ENCODE measurements at regions not wholly inside any gene's neighbourhood (a gene's known extent, or its start where the extent isn't known, plus 50 kb on each side); places are given as distances from the start of the nearest gene placed in this dataset.
A peak's percentile ranks its signal among the peaks of the same experiment; 100 is the strongest.

DNA sequence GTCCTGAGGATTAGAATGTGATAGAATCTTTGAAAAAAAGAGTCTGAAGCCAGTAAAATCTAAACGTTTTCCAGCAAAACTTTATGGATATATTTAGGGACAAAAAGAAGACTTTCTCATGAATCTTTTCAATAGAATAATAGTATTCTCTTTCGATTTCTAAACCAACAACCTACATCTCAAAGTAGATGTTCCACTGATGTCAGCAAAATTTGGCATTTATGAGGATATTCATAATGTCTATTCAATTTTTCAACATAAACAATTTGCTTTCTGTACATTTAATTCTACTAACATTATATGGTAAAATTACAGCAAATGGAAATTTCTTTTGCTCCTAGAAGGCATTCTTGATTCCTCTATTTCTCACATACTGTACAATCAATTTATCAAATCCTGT is 886.5 kb downstream of the CENPC start:
- no peak for FAIRE-seq

DNA sequence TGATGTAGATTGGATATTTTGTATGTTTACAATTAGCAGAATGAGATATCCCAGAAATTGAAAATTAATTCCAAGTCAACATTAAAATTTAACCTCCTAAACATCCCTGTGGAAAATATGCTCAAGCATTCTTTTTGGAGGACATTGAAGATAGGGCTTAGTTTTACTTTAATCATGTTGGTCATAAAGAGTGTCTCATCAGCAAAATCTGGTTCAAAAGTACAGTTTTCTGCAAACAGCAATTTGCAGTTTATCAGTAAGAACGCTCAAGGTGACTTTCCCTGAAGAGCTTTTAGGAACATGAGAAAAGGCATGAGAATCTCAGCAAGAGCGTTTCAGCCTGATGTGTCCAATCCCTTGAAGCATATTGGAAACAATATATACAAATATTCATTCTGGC is 889.8 kb downstream of the CENPC start:
- FAIRE-seq, result no peak

DNA sequence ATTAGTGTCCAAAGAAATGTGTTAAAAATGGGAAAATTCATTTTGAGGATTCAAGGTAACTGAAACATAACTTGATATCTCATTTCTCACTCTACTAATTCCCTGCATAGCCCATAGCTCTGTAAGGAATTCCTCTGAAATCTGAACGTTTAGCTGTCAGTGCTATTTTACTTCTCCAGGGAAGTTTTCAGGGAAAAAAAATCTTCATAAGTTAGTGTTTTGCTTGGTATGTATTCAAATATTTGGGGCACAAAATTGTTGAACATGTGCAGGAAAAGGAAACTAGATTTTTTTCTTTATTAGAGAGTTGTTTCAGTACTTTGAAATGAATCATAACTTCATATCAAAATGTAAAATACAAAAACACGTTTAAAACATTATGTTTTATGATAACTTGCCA is 891.4 kb downstream of the CENPC start:
- no peak for FAIRE-seq

DNA sequence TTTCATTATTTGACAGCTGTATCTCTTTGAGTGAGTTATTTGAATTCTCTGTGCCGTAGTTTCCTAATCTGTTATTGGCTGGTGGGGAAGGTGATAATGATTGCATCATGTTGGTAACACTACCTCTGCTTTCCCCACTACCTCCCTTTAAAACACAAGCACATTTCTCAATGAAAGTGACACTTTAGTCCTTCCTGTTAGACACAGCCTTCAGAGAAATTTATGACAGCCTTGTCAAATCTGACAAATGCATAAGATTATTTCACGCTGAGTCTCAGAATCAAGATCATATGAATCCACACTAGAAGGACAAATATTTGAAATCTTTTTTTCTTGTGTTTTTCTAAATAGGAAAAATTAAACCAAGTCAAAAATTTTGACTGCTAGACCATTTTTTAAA is 896.1 kb downstream of the CENPC start:
- FAIRE-seq, result no peak

DNA sequence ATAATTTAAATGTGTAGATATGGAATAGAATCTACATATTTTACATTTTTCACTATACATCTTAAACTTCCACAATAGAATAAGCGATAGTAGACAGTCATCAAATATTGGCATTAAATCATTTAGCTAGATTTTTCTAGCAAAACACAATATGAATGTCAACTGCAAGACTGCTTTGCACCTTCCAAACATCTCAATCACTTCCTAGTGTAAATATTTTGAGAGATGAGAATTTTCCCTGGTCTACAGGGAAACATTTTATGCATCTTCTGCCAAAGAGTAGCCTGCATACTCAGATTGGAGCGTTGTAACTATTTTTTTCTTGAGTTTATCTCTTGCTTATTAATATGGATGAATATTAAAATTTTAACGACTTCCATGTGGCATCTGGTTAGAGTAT is 897.4 kb downstream of the CENPC start:
- FAIRE-seq, result no peak

DNA sequence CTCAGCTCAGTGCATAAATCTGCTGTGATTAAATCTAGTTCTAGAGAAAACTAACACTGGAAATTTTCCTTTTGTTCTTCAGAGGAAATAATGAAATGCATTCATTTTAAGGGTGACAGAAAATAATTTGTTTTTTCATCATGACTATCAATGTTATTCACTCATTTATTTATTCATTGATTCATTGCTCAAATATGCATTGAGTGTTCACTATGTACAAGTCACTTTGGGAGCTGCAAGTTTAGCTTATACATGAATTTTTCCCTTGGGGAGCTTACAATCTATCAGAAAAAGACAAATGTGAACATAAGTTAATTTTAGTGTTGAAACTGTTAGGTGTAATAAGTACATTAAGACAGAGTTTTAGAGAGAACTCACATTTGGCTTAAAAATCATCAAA is 897.8 kb downstream of the CENPC start:
- no peak for FAIRE-seq

DNA sequence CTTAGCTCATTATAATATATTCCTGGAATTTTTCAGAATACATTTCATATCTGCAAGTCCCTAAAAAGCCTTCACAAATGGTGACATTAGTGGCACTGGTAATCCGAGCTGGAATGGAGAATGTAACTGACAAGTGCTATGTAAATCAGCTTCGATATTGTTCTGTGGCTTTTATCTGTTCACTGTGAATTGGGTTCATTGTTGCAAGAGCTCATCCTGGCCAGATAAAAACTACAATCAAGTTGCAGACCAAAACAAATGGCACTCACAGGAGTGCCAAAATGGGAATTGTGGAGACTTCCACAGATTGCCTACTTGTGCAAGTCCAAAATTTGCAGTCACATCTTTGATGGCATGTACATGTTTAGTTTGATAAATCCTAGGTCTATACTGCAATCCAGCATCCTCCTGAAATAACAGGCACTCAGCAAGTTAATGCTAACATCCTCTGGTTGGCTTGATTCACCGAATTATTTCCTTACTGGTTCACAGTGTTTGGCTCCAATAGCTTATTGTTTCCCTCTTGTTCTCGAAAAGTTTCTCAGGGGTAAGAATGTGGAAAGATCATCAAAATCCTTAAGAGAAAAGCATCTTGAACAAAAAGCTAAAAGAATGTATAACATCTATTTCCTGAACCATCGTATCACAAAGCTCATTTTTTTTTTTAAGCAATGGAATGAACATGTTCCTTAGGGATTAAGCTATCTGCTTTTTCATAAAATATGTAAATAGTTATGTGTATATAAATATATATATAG is 904.9 kb downstream of the CENPC start:
- FAIRE-seq, result no peak

DNA sequence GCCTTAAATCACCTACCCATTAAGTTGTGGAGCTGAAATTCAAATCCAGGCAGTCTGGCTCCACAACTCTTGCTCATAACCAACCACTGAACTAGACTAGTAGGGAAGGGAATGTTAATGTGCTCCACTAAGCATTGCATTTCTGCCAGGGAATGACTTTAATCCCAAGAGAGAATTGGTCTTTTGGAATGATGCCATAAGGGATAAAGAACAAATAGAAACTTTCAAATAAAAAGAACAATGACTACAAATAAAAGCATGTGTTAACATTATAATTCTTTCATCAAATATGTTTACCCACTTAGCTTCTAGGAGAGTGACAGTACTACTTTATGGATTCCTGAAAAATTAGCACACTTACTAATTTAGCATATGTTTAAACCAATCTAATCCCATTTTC is 905.9 kb downstream of the CENPC start:
- FAIRE-seq, result no peak

DNA sequence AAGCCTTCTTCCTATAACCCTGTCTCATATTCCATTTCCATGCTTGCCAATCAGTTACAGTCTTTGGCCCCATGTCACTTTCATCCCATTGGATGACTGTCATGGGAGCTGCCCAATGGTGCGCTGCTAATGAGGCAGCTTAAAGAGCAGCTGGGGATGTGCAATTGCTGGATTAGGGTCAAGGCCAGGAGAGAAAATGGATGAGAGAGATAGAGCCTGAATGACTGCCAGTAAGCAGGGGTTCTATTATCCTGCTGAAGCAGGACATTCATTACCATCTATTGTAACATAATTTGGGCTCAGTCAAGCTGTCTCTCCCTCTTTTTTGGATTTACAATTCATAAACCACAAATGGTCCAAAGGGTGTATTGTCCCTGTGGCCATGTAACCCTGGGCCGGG is 909.0 kb downstream of the CENPC start:
- FAIRE-seq, result no peak

DNA sequence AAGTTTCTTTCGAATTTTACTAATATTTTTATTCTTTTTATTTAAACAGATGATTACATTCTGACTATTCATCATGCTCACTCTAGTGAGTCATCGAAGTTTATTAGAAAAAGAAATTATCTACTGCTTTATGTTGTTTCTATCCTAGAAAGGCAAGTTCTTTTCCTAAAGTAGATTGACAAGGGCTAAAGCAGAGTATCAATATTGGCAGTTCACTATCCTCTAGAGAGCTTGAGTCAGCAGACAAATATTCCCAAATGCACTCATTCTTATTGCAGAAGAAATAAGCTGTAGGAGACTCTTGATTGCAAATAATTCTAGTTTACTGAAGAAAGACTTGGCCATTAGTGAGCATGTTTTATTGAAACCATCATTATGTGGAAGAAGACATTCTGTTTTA is 911.8 kb downstream of the CENPC start:
- no peak for FAIRE-seq

DNA sequence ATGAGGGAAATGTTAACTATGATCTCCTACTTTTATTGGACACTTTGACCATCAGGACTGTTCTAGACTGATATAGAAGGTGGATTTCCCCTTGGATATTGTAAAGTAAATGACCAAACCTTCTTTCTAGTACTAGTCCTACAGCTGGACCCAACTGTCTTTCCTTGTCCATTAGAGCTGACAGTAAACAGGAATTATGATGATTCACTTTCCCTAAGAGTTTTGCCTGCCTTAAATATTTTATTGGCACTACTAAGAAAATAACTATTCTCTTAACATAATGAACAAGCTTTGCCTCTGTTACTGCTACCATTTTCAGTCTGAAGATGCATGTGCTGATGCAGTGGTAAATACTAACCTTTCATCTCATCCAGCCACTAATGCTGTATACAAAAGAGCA is 915.4 kb downstream of the CENPC start:
- FAIRE-seq, result no peak

DNA sequence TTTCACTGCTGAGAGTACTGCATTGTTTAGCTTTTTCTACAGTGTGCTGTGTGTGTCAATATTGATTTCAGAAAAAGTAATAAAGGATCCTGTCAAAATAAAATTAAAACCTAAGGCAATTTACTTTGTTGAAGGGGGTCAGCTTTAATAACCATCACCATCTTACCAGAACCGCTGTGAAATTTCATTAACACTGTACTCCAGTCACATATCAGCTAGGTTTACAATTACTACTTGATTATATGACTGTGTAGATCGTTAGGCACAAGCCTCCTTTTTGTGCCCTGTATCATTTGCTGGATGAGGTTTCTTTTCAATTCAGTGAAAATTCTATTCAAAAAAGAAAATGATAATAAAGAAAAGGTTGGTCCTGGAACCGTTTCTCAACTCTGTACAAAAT is 917.2 kb downstream of the CENPC start:
- no peak for FAIRE-seq

DNA sequence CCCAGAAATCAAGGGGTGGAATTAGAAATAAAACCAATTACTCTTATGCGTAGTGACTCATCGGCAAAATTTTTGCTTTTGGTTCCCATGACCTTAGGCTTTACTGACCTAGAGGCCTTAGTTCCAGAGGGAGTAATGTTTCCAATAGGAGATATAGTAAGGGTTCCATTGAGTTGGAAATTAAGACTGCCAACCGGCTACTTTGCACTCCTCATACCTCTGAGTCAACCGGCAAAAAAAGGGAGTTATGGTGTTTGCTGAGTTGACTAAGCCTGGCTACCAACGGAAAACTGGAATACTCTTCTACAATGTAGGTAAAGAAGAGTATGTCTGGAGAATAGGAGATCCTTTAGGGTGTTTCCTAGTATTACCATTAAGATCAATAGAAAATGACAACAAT is 919.8 kb downstream of the CENPC start:
- FAIRE-seq, result no peak

DNA sequence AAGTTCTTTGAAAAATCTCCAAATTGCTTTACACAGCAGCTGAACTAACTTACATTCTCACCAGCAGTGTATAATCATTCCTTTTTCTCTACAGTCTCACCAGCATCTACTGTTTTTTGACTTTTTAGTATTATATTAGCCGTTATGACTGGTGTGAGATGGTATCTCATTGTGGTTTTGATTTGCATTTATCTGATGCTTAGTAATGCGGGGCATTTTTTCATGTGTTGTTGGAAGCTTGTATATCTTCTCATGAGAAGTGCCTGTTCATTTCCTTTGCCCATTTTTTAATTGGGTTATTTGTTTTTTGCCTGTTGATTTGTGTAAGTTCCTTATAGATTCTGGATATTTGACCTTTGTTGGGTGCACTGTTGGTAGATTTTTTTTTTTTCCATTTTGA is 931.7 kb downstream of the CENPC start:
- no peak for FAIRE-seq

DNA sequence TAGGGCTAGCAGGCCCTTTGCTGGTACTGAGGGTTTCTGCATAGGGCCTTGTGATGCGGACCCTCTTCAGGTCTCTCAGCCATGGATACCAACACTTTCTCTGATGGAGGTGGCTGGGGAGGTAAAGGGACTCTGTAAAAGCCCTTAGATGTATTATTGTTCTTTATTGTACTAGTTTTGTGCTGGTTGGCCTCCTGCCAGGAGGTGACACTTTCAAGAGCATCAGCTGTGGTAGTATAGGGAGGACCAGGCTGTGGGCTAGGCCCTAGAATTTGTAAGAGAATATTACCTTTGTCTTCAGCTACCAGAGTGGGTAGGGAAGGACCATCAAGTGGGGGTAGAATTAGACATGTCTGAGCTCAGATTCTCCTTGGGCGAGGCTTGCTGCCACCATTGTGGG is 936.3 kb downstream of the CENPC start:
- no peak for FAIRE-seq

DNA sequence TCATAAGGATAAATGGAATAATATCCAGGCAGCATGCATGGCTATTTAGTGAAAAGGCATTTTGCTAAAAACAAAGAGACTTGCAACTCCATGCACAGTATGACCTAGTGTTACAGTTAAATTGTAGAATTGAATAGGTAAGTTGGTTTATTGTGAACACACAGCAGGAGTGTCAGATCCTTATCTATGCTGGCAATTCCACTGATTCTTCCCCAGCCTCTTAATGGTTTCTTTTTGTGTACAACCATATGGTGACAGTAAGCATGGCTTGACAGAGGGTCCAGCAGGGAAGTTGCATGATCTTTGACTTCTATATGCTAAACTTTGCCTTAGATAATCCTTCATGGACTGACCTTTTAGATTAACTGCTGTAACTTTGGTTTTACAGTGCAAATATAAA is 936.6 kb upstream of the EPHA5 start:
- no peak for FAIRE-seq

DNA sequence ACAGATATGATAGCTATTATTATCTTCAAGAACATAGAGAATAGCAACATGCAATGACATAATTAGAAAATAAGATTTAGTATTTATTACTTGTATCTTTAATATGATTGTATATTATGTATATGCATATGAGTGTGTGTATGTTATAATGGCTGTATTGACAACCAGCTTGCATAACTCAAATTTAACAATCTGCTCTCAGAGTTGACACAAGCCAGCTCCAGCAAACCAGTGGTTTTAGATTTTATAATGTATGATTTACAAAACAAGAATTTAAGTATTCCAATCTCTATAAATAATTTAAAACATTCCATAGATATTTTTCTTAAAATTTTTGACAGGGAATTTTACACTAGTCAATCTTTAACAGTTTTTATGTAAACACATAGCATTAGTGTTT is 935.9 kb upstream of the EPHA5 start:
- FAIRE-seq, result peak; percentile 47

DNA sequence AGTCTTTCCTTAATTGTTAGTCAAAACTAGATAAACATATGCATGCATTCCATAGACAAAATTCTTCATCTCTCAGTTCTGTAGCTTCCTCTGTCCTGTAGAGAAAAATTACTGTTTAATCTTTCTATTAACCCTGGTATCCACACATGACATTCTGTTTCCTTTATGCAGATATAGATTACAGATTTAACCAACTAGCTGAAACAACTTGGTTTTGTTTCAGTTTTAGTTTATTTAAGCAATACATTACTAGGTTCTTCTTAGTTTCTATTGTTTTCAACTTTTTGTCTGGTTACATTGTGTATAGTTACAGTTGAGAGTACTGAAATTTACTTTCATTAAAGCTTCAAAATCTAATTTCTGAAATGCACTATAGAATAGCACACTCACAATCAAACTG is 933.9 kb upstream of the EPHA5 start:
- FAIRE-seq, result no peak

DNA sequence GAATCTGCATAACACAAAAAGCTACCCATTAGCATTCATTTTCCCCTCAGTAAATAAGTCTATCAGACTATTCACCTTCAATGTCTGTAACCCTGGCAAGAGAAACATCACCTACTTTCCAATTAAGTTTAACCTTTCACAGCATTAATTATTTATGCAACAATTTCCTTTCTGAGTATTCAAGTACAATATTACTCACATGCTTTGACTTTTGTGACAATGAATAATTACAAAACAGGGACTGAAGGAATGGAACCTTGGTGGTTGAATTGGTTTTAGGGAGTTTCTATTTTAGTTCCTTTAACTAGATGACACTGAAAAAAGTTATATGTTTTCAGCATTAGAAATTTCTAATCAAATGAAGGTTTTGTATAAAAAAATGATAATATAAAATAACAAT is 932.3 kb upstream of the EPHA5 start:
- FAIRE-seq, result peak; percentile 48

DNA sequence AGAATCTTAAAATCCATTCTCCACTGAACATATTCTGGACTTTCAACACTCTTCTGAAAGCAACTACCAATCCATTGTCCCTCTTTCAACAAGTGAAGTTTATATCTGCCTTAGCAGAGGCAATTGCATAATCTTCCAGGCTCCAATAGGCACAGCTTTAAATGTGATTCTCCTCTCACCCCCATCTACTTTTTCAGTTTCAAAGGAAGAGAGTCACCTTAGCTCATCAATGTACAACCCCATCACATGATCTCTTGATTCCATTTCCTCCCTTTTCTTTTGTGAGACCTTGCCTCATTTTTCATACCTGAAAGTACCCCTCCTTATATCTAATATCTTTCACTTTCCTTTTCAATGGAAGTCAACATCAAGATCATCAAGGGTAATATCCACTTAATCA is 921.7 kb upstream of the EPHA5 start:
- FAIRE-seq, result no peak

DNA sequence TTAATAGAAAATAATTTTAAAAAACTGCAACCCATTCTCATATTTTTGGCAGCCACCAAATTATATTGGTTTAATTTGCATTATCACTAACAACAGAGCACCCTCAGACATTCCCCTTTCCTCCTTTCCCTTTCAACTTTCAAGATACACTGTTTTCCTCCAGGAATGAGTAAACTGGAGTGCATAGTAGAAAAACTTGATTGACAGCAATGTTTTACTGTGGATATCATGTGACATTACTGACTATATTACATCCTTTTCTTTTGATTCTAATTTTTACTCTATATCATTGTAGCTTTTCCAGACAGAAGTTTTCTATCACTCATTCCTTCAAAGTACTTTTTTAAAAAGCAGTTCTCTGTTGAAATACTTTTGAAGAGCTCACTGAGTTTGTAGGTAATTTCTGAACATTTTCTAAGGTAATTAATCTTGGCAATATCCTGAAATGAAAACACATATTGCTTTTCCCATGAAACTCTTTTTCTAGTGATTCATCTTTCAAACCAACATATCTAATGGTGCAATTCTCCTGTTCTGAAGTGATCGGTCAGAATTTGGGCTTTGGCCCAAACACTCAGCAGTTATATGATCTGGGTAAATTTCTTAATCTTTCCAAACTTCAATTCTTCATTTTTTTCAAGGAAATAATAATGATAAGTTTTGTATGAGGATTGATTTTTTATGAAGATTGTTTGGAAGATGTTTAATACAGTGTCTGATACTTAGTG is 920.4 kb upstream of the EPHA5 start:
- no peak for FAIRE-seq

DNA sequence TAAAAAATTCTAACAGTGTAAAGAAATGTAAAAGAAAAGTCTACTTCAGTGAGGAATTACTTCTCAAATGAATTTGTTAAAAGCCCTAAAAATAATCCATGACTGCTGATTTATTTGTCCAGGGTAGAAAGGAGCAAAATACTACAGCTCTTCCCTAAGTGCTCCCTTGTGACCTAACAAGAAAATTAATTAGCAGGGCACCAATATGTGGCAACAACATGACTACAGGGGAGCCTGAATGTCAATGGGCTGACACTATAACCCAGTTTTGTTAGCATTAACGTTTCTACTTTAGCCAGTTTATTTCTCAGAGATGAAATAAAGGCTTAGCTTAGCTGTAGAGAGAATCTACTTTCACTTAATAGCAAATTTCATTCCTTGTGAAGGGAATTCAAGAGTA is 918.9 kb upstream of the EPHA5 start:
- FAIRE-seq, result no peak

DNA sequence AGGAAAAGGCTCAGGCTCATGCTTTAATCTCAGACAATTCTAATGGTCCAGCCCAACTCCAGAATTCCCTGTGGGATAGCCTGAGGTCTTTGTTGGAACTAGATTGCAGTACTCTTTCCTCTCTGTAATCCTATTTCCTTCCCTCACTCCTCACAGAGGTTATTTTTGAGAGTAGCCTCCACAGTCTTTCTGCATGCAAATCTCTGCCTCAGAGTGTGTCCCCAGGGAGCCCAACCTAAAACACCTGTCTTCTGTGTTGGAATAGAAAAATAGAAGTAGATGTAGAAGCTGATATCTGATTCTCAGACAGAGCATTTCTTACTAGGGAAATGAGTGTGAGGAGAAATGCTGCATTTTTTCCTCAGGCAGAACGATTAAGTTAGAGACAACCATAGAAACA is 915.5 kb upstream of the EPHA5 start:
- FAIRE-seq, result no peak

DNA sequence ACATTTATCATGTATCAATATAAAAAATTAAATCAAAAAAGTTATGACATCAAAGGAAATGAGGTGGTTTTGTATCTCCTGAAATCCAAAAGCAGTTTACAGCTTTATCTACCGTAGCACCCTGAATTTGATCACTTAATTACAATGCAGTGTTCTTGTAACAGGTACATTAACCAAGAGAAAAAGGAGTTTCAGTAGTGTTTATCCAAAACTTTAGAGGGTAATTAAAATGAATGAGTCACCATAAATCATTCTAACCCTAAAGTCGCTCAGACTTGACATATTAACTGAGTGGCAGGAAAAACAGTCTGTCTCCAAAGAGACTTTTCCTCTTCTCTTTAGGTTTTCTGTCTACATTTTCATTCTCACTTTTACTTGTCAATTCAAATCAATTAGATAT is 907.6 kb upstream of the EPHA5 start:
- no peak for FAIRE-seq

All from A204.1 (cell line).